Hepatic stellate cell (primary cell): ENCODE measurements at regions not wholly inside any gene's neighbourhood (a gene's known extent, or its start where the extent isn't known, plus 50 kb on each side); places are given as distances from the start of the nearest gene placed in this dataset.
"Not testable (repeated sequence)": the region's sequence is repeated elsewhere in the genome, so short reads cannot be mapped to it uniquely, and the experiment has no call there.

Experiments used
- DNase-seq: peaks from one replicate; pipeline ENCODE4 v3.0.0; 2011; ENCODE audit warnings: low spot score

DNA sequence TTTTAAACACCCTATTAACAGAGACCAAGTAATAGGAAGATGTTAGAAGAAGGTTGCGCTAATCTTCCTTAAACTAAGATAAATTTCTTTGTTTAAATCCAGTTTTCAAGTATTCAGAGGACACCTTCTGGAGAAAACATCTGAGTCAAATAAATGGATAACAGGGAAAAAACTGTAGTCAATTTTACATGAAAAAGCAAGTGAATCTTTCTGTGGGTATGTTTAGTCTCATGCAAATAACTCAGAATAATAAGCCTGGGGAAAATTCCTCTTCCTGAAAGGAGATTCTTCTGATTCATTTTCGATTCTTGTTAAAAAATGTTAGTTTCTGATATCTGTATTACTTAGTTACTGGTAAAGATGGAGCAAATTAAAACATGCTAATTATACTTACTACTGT lies 145.5 kb downstream of the CTH start:
- DNase-seq: no peak

DNA sequence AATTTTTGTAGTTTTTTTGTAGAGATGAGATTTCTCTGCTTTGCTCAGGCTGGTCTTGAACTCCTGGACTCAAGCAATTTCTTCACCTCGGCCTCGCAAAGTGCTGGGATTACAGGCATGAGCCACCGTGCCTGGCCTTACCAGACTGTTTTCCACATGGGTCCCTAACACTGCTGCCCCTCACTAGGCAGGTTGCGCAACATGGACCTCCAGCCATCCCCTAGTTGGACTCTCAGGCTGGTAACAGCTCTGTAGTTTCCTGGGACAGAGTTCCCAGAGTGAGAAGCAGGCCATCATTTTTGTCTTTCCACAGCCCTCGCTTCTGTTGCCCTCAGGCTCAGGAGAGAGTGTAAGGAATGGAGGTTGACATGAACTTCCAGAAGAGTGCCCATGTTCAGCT lies 156.1 kb downstream of the CTH start:
- DNase-seq: no peak

DNA sequence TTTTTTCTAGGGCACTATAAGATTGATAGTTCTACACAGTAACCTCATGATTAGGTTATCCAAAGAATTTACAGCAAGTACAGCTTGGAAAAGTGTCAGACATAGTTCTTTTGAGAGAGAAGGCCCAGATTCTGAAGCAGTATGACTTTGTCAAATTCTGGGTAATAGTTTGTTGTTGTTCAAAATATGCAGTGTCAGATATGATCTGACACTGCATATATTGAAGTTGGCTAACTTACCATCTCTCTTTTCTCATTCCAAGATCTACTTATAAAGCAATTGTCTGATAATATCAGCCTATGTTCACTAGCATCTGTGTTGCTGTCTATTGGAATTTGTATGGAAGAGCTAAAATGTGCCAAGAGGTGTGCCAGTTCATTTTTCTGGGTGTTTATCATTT lies 160.1 kb downstream of the CTH start:
- no peak for DNase-seq

DNA sequence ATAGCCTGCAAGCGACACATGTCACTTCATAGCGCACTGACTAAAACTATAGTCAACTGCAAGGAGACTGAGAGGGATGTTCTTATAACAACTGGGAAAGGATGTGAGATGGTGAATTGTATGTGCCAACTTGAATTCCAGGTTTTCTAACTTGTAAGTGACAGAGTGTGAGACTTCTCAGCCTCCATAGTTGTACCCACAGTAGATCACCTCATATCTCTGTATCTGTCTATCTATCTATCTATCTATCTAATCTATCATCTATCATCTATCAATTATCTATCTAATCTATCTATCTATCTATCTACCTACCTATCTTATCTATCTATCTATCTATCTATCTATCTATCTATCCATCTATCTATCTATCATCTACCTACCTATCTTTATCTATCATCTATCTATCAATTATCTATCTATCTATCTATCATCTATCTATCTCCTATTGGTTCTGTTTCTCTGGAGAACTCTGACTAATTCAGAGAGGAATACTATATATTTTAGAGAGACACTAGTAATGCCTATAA lies 162.3 kb downstream of the CTH start:
- DNase-seq: no peak

DNA sequence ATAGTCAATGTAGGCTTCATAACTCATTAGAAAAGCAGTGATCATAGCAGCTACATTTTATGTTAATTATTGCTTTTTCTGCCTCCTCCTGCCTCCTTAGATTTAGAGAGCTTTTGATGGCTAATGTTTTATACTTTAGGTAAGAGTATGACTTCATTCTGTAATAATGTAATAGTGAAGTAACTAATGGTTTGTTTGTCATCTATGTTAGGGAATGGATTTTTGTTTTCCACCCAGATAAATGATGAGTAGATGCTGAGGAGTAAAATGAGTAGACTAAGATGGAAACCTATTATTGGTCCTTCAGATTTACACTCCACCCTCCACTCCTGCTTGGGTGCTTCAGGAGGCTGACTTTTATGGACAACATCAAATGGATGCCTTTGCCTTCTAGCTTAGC lies 170.6 kb downstream of the CTH start:
- DNase-seq: no peak

DNA sequence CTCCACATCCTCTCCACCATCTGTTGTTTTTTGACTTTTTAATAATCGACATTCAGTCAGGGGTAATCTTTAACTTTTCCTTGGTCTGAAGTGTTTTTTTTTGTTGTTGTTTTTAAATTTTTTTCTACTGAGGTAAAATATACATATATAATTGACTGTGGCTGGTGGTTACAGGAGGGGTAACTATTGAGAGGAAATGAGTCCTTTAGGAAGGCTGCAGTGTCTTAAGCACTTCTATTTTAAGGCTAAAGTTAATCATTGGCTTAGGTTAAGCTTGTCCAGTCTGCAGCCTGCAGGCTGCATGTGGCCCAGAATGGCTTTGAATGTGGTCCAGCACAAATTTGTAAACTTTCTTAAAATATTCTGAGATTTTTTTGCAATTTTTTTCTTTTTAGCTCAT lies 172.5 kb downstream of the CTH start:
- DNase-seq: no peak

DNA sequence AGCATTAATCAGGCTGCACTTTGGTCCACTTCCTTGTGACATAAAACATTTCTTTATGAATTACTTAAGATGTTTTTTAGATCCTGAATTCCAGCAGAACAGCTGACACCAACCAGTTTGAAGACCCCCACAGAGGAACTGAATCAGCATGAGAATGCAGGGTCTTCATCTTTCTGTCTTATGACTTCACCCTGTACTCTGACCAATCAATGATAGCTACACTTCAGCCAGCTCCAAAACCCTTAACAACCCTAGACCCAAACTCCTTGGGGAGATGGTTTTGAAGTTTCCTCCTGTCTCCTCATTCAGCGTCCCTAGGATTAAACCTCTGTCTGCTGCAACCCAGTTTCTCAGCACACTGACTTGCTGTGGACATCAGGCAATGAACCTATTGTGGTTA lies 175.0 kb downstream of the CTH start:
- DNase-seq: no peak

DNA sequence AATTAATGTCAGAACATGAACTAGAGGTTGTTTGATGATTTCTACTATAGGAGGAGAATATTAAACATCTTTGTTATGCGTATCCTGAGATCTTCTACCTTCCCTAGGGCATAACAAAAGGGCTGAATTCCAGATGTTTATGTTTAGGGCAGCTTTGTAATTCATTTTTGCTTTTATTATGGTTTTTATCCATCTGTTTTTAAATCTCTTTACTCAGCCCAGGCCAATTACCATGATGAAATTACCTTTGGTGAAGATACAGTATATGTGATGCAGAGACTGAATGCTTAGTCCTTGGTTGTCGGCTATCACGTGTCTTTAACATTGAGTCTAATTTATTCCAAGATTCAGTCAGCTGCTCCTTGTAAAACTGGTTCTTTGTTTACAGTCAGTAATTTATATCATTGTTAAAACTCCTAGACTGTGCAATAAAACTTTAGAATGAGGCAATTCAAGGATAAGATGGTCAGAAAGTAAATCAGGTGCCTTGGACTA lies 176.9 kb downstream of the CTH start:
- DNase-seq: no peak

DNA sequence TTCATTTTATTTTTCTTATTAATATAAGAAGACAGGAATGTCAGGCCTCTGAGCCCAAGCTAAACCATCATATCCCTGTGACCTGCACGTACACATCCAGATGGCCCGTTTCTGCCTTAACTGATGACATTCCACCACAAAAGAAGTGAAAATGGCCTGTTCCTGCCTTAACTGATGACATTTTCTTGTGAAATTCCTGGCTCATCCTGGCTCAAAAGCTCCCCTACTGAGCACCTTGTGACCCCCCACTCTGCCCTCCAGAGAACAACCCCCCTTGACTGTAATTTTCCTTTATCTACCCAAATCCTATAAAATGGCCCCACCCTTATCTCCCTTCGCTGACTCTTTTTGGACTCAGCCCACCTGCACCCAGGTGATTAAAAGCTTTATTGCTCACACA lies 182.5 kb downstream of the CTH start:
- not testable (repeated sequence) for DNase-seq

DNA sequence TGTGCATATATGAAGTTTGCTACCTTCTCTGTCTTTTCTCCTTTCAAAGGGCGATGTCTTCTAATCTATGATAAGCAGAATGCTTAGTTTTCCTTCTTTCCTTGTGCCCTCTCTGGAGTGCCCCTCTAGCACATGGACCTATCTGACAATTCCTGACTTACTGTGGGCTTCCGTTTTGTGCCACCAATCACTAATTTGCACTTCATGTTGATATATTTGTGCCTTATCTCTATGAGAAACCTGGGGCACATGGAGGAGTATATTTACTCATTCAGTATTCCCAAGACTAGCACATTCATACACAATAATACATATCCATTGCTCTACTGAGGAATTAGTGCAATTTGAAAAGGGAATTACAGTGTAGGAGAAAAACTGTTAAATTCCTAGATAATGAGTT lies 197.7 kb downstream of the CTH start:
- no peak for DNase-seq

DNA sequence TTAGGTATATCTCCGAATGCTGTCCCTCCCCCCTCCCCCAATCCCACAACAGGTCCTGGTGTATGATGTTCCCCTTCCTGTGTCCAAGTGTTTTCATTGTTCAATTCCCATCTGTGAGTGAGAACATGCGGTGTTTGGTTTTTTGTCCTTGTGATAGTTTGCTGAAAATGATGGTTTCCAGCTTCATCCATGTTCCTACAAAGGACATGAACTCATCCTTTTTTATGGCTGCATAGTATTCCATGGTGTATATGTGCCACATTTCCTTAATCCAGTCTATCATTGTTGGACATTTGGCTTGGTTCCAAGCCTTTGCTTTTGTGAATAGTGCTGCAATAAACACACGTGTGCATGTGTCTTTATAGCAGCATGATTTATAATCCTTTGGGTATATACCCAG lies 199.1 kb downstream of the CTH start:
- DNase-seq: not testable (repeated sequence)

DNA sequence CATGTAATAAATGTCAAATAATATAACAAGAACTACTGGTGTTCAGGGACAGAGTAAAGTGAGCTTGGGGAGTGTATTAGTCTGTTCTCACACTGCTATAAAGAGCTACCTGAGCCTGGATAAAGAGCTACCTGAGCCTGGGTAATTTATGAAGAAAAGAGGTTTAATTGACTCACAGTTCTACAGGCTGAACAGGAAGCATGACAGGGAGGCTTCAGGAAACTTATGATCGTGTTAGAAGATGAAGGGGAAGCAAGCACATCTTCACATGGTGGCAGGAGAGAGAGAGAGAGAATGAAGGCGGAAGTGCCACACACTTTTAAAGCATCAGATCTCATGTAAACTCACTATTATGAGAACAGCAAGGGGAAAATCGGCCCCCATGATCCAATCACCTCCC lies 205.9 kb downstream of the CTH start:
- DNase-seq: no peak

DNA sequence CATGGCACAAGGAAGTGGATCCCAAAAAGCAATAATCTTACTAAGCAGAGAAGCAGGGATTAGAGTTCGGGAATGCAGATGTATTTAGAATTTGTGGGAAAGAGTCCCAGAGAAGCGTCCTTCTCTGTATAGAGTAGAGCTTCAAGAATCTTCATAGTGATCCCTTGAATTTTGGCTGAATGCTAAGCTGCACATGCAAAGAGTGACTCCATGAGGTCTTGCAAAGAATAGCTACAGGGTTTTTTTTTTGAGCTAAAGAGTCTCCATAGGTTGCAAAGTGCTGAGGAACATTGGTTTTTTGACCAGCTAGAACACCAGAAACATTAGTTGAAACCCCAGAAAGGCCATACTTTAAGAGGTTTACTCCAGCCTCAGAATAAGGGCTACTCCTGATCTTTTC lies 206.7 kb downstream of the CTH start:
- DNase-seq: no peak

DNA sequence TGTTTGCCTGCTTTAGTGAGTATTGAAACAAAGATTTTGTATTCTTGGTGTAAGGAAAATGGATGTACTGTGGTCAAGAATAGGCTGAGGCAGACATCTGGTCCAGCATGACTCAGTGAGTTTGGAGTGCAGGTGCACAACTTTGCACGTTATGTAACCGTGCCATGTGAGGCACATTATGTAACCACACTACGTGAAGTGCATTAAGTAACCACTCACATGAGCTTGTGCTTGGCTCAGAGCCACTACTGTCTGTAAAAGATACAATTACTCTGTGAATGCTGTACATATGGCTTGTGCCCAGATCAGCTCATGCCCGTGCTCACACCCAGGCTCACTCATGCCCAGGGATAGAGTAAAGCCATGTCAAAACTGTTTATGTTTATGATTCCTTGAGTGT lies 216.8 kb downstream of the CTH start:
- DNase-seq: no peak

DNA sequence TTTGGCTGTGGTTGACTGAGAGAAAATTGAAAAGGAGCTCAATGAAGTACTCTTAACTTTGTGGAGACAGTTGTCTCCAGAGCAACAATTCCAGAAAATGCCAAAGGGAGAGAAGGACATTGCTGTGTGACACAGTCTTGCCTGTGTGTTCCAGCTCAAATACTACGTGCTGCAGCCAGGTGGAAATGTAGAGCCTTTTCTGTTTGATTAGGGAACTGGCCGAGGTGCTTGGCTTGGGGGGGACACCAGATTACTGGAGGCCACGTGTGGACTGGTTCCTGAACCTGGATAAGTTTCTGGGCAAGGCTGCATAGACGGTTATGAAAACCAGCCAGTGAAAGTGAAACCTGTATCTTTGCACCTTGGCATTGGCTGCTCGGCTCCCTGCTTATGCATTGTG lies 217.9 kb downstream of the CTH start:
- DNase-seq: no peak

DNA sequence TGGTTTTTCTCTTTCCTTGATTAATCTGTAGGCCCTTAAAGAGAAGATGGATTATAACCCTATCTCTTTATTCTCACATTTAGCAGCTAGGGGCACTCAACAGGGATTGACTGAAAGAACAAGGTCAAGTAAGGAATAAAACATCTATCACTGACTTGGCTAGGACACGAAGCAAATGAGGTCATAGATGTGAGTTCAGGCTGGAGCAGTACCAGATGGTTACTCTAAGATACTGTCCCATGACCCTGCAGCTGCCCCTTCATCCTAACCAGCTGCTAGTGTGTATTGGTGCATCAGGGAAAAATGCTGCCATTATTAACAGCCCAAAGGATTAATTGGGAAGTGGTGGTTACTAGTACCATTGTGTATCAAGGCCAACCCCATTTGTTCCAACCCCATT lies 221.9 kb downstream of the CTH start:
- DNase-seq: no peak

DNA sequence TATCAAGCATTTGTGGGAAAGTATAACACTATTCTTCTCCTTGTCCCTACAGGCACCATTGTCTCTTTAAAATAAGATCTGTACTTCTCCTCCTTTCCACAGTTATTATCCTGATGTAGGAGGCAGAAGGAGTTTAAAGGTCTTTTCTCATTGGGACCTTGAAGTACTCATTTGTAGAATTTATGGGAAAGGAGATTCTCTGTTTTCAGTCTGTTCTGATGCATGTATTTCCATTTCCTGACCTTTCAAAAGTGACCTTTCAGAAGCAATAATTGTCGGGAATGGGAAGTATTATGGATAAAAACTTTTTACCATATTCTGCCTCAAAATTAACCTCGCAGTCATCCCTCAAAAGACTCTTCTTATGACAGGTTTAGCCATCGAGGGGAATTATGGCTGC lies 224.8 kb downstream of the CTH start:
- DNase-seq: no peak

DNA sequence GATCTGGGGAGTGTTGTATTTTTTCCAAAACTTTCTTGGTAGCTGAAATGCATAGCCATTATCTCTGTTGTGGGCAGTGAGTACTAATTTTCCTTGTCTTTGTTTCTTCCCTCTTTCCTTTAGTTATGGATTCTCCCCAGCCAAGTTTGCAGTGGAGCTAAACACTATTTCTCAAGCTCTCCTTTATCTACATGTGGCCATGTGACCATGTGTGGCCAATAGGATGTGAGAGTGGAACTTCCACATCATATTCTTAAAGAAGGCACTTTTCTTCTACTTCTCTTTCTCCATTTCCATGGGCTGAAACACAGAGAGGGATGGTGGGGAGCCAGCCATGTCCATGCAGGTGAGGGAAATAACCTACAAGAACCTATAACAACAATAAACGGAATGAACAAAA lies 230.8 kb downstream of the CTH start:
- DNase-seq: no peak

DNA sequence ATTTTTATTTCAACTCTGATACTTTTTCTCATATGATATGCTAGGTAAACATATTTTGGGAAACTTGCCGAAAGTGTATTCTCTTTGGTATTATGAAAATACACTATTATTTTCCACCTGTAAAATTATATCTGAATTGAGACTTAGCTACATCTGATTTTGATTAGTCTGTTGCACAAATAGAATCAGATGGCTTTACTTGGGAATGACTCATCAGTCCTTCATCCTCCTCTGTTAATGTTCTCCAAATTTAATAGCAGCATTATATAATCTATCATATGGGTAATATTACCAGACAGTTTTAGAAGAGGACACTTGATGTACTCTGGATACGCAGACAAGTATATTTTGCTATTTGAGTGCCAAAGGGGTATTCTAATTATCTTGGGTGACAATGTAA lies 245.3 kb downstream of the CTH start:
- DNase-seq: no peak

DNA sequence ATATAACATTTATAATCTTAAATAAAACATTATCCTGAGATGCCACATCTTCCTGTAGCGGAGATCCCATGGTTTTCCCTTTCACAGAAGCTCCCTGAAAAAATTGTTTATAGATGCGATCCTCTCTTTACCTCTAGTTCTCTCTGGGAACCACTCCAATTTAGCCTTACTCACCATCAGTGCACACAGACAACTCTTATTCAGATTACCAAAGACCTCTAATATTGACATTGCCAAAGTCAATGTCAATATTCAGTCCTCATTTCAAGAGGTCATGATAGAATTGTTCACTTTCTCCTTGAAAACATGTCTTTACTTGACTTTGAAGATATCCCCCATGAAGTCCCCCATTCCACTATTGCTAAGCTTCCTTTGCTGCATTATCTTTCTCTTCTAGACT lies 248.8 kb downstream of the CTH start:
- DNase-seq: no peak

DNA sequence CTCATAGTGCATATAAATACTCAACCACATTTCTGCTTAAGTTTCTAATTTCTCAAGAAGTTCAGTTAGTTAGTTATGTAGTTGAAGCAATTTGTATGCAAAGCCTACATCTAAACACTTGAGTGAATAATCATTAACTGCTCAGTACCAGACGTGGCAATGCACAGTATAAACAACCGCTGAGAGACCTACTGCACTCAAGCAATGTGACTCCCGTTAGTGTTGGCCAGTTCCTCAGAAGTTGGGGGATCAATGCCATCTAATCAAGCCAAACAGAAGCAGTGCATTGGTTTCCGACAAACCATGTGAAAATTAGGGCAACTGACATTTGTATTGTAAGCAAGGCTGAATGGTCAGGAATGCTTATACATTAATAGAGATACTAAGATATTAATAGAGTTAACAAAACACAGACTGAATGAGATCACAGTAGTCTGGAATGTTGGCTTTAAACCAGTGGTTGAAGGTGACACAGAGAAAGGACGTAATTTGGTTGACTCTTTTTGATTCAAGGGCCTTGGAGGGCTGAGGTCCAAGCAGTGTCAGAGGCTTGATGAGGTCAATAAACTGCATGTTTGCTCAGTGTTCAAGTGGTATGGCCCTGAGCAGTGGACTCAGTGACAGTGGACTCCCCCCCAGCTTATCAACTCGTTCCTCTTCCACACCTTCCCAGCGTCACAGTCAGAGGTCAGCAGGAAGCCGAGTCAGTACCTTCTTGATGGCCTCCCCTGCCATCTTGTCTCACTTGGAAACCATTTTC lies 255.5 kb downstream of the CTH start:
- DNase-seq: no peak

DNA sequence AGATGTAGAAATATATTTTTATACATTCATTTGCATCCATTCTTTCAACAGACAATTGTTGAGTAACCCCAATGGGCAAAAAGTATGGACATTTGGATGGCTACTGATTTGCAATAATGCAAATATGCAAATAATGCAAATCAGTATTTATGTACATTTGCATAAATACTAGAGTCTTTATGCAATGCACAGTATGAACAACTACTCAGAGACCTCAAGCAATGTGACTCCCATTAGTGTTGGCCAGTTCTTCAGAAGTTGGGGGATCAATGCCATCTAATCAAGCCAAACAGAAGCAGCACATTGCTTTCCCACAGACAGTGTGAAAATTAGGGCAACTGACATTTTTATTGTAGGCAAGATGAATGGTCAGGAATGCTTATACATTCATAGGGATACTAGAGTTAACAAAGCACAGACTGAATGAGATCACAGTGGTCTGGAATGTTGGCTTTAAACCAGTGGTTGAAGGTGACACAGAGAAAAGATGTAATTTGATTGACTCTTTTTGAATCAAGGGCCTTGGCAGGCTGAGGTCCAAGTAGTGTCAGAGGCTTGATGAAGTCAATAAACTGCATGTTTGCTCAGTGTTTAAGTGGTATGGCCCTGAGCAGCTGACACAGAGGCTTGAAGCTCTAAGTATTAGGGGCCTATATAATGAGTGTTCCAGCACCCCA lies 256.6 kb downstream of the CTH start:
- no peak for DNase-seq

DNA sequence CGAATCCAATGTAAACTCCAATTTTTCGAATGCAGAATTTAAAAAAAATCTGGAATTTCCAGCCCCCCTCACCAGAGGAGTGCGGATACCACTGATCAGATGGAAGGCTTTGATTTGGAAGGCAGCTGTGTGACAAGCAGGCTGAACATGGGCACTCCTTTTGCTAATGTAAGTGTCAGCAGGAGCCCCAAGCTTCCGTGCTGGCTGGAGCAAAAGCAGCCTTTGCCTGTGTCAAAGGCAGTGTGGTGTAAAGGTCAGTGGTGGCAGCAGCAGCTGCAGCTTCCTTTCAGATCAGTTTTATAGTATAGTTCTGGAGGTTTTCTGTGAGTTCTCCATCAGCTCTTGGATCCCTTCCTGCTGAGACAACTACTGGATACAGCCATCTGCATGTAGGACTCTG lies 259.9 kb downstream of the CTH start:
- no peak for DNase-seq

DNA sequence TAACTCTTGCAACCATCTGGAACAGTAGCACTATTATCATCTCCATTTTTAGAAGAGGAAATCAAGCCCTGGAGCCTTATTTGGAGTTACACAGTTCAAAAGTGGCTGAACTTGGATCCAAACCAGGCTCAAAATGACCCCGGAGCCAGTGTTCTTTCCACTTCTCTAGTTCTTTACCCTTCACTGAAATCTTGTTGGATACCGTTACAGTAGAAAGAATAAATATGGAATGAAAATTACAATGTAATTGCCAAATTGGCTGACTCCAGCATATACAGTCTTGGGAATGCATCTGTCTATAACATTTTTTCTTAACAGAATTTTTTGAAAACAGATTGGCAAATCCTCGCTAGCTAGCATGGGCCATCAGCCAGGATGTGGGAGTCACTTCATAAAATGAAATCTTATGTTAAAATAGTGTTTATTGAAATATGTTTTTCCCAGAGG lies 261.4 kb downstream of the CTH start:
- DNase-seq: no peak
